Choroid plexus epithelial cell (primary cell): ENCODE measurements at regions not wholly inside any gene's neighbourhood (a gene's known extent, or its start where the extent isn't known, plus 50 kb on each side); places are given as distances from the start of the nearest gene placed in this dataset.
A peak's percentile ranks its signal among the peaks of the same experiment; 100 is the strongest.
"Not testable (repeated sequence)": the region's sequence is repeated elsewhere in the genome, so short reads cannot be mapped to it uniquely, and the experiment has no call there.

Experiments used
- DNase-seq: peaks from one replicate; pipeline ENCODE4 v3.0.0-alpha.2; 2010; ENCODE audit warnings: low read depth
- H3K4me3 ChIP-seq: 2 replicates; pipeline ENCODE4 v1.5.1; 2011; ENCODE audit warnings: low read depth, mild to moderate bottlenecking, control low read depth, low read length, moderate library complexity
- TF ChIP-seq, protein P1 (sequence below): conservative IDR thresholded peaks from 2 replicates; pipeline ENCODE4 v1.5.1; 2011; ENCODE audit warnings: low read depth, mild to moderate bottlenecking, control low read depth, inconsistent platforms, low read length, moderate library complexity

GRCh38 chr13:89515948-89516347, 1831.5 kb upstream of the MIR17HG start:
- no peak for DNase-seq
- H3K4me3 ChIP-seq: no peak overlapping the region
- TF ChIP-seq, protein P1, sequence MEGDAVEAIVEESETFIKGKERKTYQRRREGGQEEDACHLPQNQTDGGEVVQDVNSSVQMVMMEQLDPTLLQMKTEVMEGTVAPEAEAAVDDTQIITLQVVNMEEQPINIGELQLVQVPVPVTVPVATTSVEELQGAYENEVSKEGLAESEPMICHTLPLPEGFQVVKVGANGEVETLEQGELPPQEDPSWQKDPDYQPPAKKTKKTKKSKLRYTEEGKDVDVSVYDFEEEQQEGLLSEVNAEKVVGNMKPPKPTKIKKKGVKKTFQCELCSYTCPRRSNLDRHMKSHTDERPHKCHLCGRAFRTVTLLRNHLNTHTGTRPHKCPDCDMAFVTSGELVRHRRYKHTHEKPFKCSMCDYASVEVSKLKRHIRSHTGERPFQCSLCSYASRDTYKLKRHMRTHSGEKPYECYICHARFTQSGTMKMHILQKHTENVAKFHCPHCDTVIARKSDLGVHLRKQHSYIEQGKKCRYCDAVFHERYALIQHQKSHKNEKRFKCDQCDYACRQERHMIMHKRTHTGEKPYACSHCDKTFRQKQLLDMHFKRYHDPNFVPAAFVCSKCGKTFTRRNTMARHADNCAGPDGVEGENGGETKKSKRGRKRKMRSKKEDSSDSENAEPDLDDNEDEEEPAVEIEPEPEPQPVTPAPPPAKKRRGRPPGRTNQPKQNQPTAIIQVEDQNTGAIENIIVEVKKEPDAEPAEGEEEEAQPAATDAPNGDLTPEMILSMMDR: no peak

DNA sequence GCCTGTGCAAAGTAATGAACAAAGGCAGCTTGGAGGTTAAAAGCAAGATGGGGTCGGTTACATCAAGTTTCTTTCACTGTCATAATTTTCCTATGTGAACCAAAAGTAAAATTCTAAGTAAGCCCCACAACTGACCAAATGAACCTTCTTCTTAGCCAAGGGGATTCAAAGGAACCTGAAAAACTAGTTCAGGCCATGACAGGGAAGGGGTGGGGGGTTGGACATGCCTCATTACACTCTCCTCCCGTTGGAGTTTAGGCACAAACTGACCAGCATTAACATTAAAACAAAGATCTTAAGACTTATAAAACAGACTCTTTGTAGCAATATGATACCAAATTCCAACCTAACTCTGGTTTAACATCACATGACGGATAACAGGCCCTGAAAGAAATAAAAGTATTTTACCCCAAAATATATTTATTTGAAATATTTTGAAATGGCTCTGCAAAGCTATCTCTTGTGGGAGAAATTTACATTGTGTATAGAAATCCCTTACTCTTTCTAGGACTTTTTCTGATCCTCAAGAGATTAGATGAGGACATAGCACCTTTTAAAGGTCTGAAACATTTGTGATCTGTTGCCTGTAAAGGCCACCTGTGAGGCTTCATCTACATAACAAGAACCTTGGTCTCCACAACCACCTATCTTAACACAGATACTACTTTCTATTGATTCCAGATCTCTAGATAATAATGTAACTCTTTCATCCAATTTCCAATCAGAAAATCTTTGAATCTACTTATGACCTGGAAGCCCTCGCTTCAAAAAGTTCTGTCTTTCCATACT, 1829.0 kb upstream of the MIR17HG start:
- no peak for DNase-seq
- TF ChIP-seq, protein P1: no peak
- no peak overlapping the region for H3K4me3 ChIP-seq

DNA sequence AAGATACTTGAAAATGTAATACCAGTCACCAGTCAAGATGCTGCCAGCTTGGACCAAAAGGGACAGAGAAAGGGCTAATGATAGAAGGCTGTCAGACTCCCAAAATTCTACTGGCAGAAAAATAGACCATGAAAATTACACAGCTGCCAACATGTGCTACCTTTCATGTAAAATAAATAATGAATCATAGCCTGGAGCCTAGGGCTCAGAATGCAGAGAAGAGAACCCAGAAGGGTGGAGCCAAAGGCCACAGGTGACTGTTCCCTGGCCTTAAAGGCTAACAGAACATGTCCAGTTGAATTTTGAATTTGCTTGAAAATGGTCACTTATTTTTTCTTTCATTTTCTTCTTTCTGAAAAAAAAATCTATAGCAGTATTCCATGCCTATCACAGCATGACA, 1827.0 kb upstream of the MIR17HG start:
- TF ChIP-seq, protein P1: no peak
- no peak for DNase-seq
- H3K4me3 ChIP-seq: no peak overlapping the region

GRCh38 chr13:89521672-89522071, 1825.8 kb upstream of the MIR17HG start:
- not testable (repeated sequence) for DNase-seq

DNA sequence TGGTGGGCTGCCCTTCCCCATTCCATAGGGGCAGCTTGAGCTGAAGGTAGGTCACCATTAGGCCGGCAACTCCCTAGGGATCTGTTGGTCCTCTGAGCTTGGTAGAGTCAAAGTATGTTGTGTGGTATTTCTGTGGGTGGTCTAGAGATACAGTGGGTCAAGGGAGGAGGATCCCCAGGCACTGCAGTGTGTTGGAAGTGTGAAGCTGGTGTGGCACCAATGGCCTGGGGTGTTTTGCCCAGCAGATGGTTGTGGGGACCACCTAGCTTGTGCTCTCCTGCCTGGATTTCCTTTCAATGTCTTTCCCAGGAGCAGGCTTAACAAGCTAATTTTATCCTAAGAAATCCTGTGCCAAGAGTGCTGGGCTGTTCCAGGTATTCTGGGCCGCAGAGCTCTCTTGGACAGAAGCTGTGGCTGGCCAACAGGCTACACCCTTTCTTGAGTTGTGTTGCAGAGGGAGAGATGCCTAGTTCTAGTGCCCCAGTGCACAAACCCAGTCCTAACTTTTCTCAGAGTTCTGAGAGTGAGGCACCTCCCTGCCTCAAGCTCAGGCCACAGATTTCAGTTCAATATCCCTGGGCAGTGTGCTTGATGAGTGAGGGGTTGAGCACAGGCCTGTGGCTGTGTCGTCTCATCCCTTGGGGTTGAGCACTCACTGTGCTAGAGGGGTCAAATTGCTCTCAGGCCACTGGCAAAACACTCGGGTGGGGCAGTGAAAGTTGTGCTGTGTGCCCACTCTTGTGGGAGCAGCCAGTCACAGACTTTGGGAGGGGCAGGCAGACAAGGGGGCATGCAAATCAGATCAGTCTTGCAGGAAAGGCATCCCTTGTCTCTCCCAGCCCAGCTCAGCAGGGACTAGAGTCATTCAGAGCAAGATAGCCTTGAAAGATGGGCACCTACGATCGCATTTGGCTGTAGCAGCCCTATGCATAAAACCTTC, 1806.1 kb upstream of the MIR17HG start:
- no peak for DNase-seq
- no peak overlapping the region for H3K4me3 ChIP-seq
- TF ChIP-seq, protein P1: no peak

More at GRCh38 chr13:89521672-89522071, 1825.8 kb upstream of the MIR17HG start:
- not testable (repeated sequence) for H3K4me3 ChIP-seq

DNA sequence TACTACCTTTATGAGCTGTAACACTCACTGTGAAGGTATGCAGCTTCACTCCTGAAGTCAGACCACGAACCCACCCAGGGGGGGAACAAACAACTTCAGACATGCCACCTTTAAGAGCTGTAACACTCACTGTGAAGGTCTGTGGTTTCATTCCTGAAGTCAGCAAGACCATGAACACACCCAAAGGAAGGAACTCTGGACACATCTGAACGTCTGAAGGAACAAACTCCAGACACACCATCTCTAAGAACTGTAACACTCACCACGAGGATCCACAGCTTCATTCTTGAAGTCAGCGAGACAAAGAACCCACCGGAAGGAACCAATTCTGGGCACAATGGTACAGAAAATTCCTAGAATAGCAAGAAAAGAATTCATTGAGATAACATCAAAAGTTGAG, 1796.5 kb upstream of the MIR17HG start:
- peak; percentile 28 for DNase-seq
- no peak overlapping the region for H3K4me3 ChIP-seq
- TF ChIP-seq, protein P1: no peak

- TF ChIP-seq, protein P1: no peak
- peak; percentile 12 for DNase-seq
- H3K4me3 ChIP-seq: no peak overlapping the region
Measured at GRCh38 chr13:89554801-89555200, 1792.7 kb upstream of the MIR17HG start.
